SK-N-SH (cell line): ENCODE measurements at regions not wholly inside any gene's neighbourhood (a gene's known extent, or its start where the extent isn't known, plus 50 kb on each side); places are given as distances from the start of the nearest gene placed in this dataset.

Experiments used
- CHD2 ChIP-seq: fragments of 150-350 bp; IDR thresholded peaks from 2 replicates; pipeline ENCODE4 v1.6.1; 2018; ENCODE audit warnings: low read length; ENCODE audit not compliant: partially characterized antibody
- EP300 ChIP-seq, 2 experiments: IDR thresholded peaks; 2 replicates each; pipeline versions ENCODE4 v1.4.0 to v1.6.1; 2012; ENCODE audit warnings: borderline replicate concordance in 1 of 2, low read depth in 1 of 2, low read length in 1 of 2
- GABPA ChIP-seq: IDR thresholded peaks from 2 replicates; pipeline ENCODE4 v1.4.0; 2012; ENCODE audit warnings: low read depth, mild to moderate bottlenecking
- MEF2A ChIP-seq: IDR thresholded peaks from 2 replicates; pipeline ENCODE4 v1.4.0; 2012; ENCODE audit warnings: low read depth, borderline replicate concordance
- MXI1 ChIP-seq: IDR thresholded peaks from 2 replicates; pipeline ENCODE4 v1.6.1; 2012; ENCODE audit warnings: mild to moderate bottlenecking, low read depth, low read length, improper control_type of control experiment
- NFIC ChIP-seq: IDR thresholded peaks from 2 replicates; pipeline ENCODE4 v1.4.0; 2012; ENCODE audit warnings: borderline replicate concordance
- POLR2AphosphoS5 ChIP-seq: IDR thresholded peaks from 2 replicates; pipeline ENCODE4 v1.6.1; 2012; ENCODE audit warnings: low read depth, low read length
- TAF1 ChIP-seq: IDR thresholded peaks from 2 replicates; pipeline ENCODE4 v1.6.1; 2012; ENCODE audit warnings: low read depth, mild to moderate bottlenecking, low read length, moderate library complexity, borderline replicate concordance
- YY1 ChIP-seq: IDR thresholded peaks from 2 replicates; pipeline ENCODE4 v1.4.0; 2012; ENCODE audit warnings: low read depth, mild to moderate bottlenecking
- TF ChIP-seq, protein P1 (sequence below): fragments of 200-600 bp; sonication (generic); IDR thresholded peaks from 2 replicates; pipeline ENCODE4 v1.6.1; 2017; ENCODE audit warnings: antibody characterized with exemption, mild to moderate bottlenecking, moderate library complexity
- TF ChIP-seq, protein P2 (sequence below): IDR thresholded peaks from 2 replicates; pipeline ENCODE4 v1.6.1; 2012; ENCODE audit warnings: mild to moderate bottlenecking, low read depth, low read length, moderate library complexity

DNA sequence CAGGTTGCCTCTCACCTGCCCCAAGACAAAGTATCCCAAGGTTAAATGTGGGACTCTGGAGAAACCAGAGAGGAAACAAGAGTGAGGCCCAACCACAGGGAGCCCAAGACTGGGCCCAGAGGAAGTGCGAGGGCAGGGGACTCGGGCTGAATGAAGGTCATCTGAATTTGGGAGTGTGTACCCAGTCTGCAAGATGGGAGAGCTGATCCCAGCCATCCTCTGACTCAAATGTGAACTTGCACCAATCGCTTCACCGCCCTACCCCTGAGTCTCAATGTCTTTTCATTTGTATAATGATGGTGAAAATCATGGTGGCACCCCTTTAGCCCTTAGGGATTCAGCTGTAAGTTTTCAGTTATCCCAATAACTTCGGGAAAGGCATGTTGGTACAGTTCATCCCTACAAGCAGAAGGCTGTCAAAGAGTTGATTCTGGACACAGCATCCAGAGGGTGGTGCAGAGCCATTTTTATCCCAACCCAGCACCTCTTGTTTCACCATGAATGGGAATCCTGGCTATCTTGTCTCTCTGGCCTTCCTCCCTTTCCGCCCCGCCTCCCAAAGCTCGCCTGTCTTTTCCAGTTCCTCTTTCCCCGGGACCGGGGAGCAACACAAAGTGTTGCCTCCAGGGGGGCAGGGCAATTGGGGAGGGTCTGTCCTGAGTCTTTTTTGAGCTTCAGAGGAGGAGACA lies 123.4 kb downstream of the NUFIP1 start:
- TF ChIP-seq, protein P1, sequence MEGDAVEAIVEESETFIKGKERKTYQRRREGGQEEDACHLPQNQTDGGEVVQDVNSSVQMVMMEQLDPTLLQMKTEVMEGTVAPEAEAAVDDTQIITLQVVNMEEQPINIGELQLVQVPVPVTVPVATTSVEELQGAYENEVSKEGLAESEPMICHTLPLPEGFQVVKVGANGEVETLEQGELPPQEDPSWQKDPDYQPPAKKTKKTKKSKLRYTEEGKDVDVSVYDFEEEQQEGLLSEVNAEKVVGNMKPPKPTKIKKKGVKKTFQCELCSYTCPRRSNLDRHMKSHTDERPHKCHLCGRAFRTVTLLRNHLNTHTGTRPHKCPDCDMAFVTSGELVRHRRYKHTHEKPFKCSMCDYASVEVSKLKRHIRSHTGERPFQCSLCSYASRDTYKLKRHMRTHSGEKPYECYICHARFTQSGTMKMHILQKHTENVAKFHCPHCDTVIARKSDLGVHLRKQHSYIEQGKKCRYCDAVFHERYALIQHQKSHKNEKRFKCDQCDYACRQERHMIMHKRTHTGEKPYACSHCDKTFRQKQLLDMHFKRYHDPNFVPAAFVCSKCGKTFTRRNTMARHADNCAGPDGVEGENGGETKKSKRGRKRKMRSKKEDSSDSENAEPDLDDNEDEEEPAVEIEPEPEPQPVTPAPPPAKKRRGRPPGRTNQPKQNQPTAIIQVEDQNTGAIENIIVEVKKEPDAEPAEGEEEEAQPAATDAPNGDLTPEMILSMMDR, result no peak
- TF ChIP-seq MEF2A, result no peak
- TF ChIP-seq POLR2AphosphoS5, result no peak
- TF ChIP-seq TAF1, result no peak
- TF ChIP-seq NFIC, result no peak
- TF ChIP-seq, protein P2, sequence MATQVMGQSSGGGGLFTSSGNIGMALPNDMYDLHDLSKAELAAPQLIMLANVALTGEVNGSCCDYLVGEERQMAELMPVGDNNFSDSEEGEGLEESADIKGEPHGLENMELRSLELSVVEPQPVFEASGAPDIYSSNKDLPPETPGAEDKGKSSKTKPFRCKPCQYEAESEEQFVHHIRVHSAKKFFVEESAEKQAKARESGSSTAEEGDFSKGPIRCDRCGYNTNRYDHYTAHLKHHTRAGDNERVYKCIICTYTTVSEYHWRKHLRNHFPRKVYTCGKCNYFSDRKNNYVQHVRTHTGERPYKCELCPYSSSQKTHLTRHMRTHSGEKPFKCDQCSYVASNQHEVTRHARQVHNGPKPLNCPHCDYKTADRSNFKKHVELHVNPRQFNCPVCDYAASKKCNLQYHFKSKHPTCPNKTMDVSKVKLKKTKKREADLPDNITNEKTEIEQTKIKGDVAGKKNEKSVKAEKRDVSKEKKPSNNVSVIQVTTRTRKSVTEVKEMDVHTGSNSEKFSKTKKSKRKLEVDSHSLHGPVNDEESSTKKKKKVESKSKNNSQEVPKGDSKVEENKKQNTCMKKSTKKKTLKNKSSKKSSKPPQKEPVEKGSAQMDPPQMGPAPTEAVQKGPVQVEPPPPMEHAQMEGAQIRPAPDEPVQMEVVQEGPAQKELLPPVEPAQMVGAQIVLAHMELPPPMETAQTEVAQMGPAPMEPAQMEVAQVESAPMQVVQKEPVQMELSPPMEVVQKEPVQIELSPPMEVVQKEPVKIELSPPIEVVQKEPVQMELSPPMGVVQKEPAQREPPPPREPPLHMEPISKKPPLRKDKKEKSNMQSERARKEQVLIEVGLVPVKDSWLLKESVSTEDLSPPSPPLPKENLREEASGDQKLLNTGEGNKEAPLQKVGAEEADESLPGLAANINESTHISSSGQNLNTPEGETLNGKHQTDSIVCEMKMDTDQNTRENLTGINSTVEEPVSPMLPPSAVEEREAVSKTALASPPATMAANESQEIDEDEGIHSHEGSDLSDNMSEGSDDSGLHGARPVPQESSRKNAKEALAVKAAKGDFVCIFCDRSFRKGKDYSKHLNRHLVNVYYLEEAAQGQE, result no peak
- no peak for TF ChIP-seq GABPA
- no peak for TF ChIP-seq CHD2
- no peak for TF ChIP-seq YY1
- TF ChIP-seq MXI1, result no peak
- no peak for TF ChIP-seq EP300 (IDR thresholded peaks at IDR 0.05; ENCODE audit: borderline replicate concordance in 1 of 2, low read depth in 1 of 2, low read length in 1 of 2)
